ENCODE measurements at regions not wholly inside any gene's neighbourhood (a gene's known extent, or its start where the extent isn't known, plus 50 kb on each side); places are given as distances from the start of the nearest gene placed in this dataset.

DNA sequence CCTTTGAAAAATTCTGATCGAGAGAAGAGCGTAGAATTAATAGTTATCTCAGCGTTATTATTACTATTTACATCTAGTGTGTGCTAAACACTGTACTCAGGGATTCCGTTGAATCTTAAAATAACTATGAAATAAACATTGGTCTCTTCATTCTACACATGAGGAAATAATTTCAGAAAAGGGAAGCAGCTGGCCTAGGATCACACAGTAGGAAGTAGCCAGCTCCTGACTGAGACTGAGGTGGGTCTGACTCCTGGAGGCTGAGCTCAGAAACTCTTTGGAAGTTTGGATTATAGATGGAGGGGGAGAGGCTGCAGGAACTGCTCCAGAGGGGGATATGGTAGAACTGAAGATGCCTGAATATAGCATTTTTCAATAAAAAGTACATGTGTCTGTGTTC, 183.9 kb upstream of the WDR11 start:
- TF ChIP-seq, protein P1, sequence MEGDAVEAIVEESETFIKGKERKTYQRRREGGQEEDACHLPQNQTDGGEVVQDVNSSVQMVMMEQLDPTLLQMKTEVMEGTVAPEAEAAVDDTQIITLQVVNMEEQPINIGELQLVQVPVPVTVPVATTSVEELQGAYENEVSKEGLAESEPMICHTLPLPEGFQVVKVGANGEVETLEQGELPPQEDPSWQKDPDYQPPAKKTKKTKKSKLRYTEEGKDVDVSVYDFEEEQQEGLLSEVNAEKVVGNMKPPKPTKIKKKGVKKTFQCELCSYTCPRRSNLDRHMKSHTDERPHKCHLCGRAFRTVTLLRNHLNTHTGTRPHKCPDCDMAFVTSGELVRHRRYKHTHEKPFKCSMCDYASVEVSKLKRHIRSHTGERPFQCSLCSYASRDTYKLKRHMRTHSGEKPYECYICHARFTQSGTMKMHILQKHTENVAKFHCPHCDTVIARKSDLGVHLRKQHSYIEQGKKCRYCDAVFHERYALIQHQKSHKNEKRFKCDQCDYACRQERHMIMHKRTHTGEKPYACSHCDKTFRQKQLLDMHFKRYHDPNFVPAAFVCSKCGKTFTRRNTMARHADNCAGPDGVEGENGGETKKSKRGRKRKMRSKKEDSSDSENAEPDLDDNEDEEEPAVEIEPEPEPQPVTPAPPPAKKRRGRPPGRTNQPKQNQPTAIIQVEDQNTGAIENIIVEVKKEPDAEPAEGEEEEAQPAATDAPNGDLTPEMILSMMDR (IDR thresholded peaks at IDR 0.05; ENCODE audit: unreplicated experiment) = no peak
- Mint-ChIP-seq H3K4me3 (ENCODE audit: low read depth) (no peak overlapping the region), H3K9me3 (ENCODE audit: low read depth) (peaks cover under 1% of the 10 kb centered on the region), H3K27ac (no peak overlapping the region), H3K4me1 (ENCODE audit: low read depth) (no peaks in the 10 kb centered on the region), H3K36me3 (ENCODE audit: insufficient read depth) (no peaks in the 10 kb centered on the region), H3K27me3 (peaks cover 6% of the 10 kb centered on the region)
- no peak for DNase-seq (ENCODE audit: low spot score, unreplicated experiment)

DNA sequence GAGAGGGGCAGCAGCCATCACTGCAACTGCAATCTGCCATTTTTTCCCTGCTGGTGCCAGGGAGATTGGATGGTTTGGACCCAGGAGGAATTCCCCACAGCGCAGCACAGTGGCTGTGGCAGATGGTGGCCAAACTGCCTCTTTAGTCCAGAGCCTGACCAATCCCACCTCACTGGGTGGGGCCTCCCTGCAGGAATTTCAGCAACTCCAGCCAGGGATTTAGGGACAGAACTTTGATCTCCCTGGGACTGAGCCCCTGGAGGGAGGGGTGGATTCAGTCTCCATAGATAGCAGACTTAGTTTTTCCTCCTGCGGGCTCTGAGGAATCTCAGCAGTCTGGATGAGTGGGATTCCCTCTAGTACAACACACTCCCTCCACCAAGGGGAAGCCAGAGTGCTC, 179.7 kb upstream of the WDR11 start:
- DNase-seq (ENCODE audit: low spot score, unreplicated experiment) = no peak
- H3K9me3 Mint-ChIP-seq (ENCODE audit: low read depth) = peaks cover 27% of the 10 kb centered on the region
- peaks cover 6% of the 10 kb centered on the region for H3K27me3 Mint-ChIP-seq
- H3K4me3 Mint-ChIP-seq (ENCODE audit: low read depth) = no peak overlapping the region
- H3K4me1 Mint-ChIP-seq (ENCODE audit: low read depth) = no peaks in the 10 kb centered on the region
- no peaks in the 10 kb centered on the region for H3K36me3 Mint-ChIP-seq (ENCODE audit: insufficient read depth)
- TF ChIP-seq, protein P1 (IDR thresholded peaks at IDR 0.05; ENCODE audit: unreplicated experiment) = no peak
- no peak overlapping the region for H3K27ac Mint-ChIP-seq

DNA sequence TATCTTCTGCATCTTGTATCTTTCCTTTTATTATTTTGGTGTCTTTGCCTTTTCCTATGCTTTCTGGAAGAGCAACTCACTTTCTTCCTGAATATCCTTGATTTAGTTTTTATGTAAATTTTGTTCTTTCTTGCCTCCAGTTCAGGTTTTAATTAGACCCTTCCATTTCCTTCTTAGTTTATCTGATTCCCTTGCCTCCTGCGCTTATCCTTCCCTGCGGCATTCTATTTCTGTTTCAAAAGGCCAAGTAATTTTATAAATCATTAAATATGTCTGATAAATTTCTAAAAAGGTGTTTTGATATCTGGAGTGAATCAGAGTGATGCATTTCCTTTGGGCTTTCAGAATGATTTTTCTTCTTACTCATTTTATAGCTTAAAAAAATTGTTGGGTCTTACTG, 167.7 kb upstream of the WDR11 start:
- TF ChIP-seq, protein P1 (IDR thresholded peaks at IDR 0.05; ENCODE audit: unreplicated experiment) = no peak
- no peaks in the 10 kb centered on the region for H3K36me3 Mint-ChIP-seq (ENCODE audit: insufficient read depth)
- no peak overlapping the region for H3K4me3 Mint-ChIP-seq (ENCODE audit: low read depth)
- no peak overlapping the region for H3K27ac Mint-ChIP-seq
- no peaks in the 10 kb centered on the region for H3K9me3 Mint-ChIP-seq (ENCODE audit: low read depth)
- no peaks in the 10 kb centered on the region for H3K27me3 Mint-ChIP-seq
- H3K4me1 Mint-ChIP-seq (ENCODE audit: low read depth) = no peaks in the 10 kb centered on the region
- no peak for DNase-seq (ENCODE audit: low spot score, unreplicated experiment)

DNA sequence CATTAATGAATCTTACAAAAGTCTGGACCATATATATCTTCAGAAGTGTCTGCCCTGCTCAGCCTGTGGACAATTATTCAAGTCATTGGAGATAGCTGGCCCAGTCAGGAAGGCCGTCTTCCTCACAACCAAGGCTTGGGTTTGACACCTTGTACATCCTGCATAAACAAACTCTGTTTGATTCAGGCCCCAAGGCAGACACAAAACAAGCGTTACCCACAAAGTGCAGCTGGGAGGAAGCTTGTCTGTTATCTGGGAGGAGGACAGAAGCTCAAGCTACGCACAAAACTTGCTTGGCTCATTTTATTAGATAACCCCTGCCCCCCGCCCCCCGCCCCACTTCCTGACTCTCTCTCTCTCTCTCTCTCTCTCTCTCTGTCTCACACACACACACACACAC, 166.9 kb upstream of the WDR11 start:
- no peak for DNase-seq (ENCODE audit: low spot score, unreplicated experiment)
- H3K27me3 Mint-ChIP-seq = no peaks in the 10 kb centered on the region
- no peak overlapping the region for H3K27ac Mint-ChIP-seq
- no peaks in the 10 kb centered on the region for H3K36me3 Mint-ChIP-seq (ENCODE audit: insufficient read depth)
- H3K9me3 Mint-ChIP-seq (ENCODE audit: low read depth) = no peaks in the 10 kb centered on the region
- H3K4me1 Mint-ChIP-seq (ENCODE audit: low read depth) = no peaks in the 10 kb centered on the region
- TF ChIP-seq, protein P1 (IDR thresholded peaks at IDR 0.05; ENCODE audit: unreplicated experiment) = no peak
- no peak overlapping the region for H3K4me3 Mint-ChIP-seq (ENCODE audit: low read depth)

DNA sequence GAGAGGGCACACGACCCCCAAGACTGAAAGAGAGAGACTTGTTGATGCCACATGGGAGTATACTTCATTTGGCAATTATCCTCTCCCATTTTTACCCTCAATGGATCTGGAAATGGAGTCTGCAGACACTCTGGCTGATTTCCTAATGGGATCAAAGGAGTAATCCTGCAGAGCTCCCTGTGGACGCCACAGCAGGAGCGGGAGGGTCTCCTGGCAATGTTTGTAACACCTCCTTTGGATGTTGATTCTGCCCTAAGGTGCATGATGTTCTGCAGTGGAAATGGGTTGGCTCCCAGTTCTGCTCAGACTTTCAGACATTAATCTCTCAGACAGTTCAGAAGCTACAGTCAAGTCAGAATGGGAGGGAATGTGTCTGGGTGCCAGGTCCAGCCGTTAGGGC, 166.0 kb upstream of the WDR11 start:
- Mint-ChIP-seq H3K4me1 (ENCODE audit: low read depth) (no peaks in the 10 kb centered on the region), H3K9me3 (ENCODE audit: low read depth) (no peaks in the 10 kb centered on the region), H3K4me3 (ENCODE audit: low read depth) (no peak overlapping the region), H3K36me3 (ENCODE audit: insufficient read depth) (no peaks in the 10 kb centered on the region), H3K27ac (no peak overlapping the region), H3K27me3 (no peaks in the 10 kb centered on the region)
- no peak for DNase-seq (ENCODE audit: low spot score, unreplicated experiment)
- TF ChIP-seq, protein P1 (IDR thresholded peaks at IDR 0.05; ENCODE audit: unreplicated experiment) = no peak

All from progenitor cell of endocrine pancreas (in vitro differentiated cells).